H9 (cell line): ENCODE measurements at regions not wholly inside any gene's neighbourhood (a gene's known extent, or its start where the extent isn't known, plus 50 kb on each side); places are given as distances from the start of the nearest gene placed in this dataset.

Experiments
- DNase-seq: peaks from one replicate; pipeline ENCODE4 v3.0.0-alpha.2; 2017
- H2AFZ ChIP-seq: one replicate; pipeline ENCODE4 v1.6.1; 2013; ENCODE audit warnings: mild to moderate bottlenecking, low read length, control low read depth, moderate library complexity
- H2AK5ac ChIP-seq: 2 replicates; pipeline ENCODE4 v1.6.1; 2013; ENCODE audit warnings: low read length, control low read depth, mixed read lengths; ENCODE audit not compliant: insufficient read length
- H2BK120ac ChIP-seq: one replicate; pipeline ENCODE4 v1.6.1; 2013; ENCODE audit warnings: low read depth, mild to moderate bottlenecking, low read length, control low read depth, inconsistent platforms; ENCODE audit not compliant: poor library complexity, severe bottlenecking
- H2BK12ac ChIP-seq: 2 replicates; pipeline ENCODE4 v1.6.1; 2013; ENCODE audit warnings: low read length, control low read depth, mixed read lengths, low read depth; ENCODE audit not compliant: insufficient read length
- H2BK15ac ChIP-seq: 2 replicates; pipeline ENCODE4 v1.6.1; 2013; ENCODE audit warnings: low read depth, low read length, control low read depth
- H2BK20ac ChIP-seq: one replicate; pipeline ENCODE4 v1.6.1; 2013; ENCODE audit warnings: low read depth, mild to moderate bottlenecking, low read length, control low read depth, inconsistent platforms; ENCODE audit not compliant: poor library complexity, severe bottlenecking
- H2BK5ac ChIP-seq: 2 replicates; pipeline ENCODE4 v1.6.1; 2013; ENCODE audit warnings: low read length, control low read depth, mixed read lengths; ENCODE audit not compliant: insufficient read length
- H3K14ac ChIP-seq: 2 replicates; pipeline ENCODE4 v1.6.1; 2013; ENCODE audit warnings: low read length, control low read depth; ENCODE audit not compliant: insufficient read depth
- H3K18ac ChIP-seq: 2 replicates; pipeline ENCODE4 v1.6.1; 2013; ENCODE audit warnings: low read depth, mild to moderate bottlenecking, mixed read lengths, low read length, control low read depth; ENCODE audit not compliant: insufficient read length
- H3K23ac ChIP-seq: 2 replicates; pipeline ENCODE4 v1.6.1; 2013; ENCODE audit warnings: low read length, control low read depth, mixed read lengths, low read depth; ENCODE audit not compliant: insufficient read length
- H3K23me2 ChIP-seq: 2 replicates; pipeline ENCODE4 v1.6.1; 2013; ENCODE audit warnings: low read depth, mild to moderate bottlenecking, mixed read lengths, low read length, control low read depth; ENCODE audit not compliant: insufficient read length, poor library complexity, severe bottlenecking
- H3K27ac ChIP-seq: 2 replicates; pipeline ENCODE4 v1.5.1; 2013; ENCODE audit warnings: low read length, control low read depth, mixed read lengths, low read depth; ENCODE audit not compliant: insufficient read length
- H3K27me3 ChIP-seq: 2 replicates; pipeline ENCODE4 v1.6.1; 2013; ENCODE audit warnings: low read length, control low read depth, inconsistent platforms; ENCODE audit not compliant: insufficient read depth
- H3K4ac ChIP-seq: 2 replicates; pipeline ENCODE4 v1.6.1; 2013; ENCODE audit warnings: low read depth, mild to moderate bottlenecking, control low read depth, inconsistent platforms, low read length, moderate library complexity
- H3K4me1 ChIP-seq: 2 replicates; pipeline ENCODE4 v1.6.1; 2013; ENCODE audit warnings: low read length, control low read depth, inconsistent platforms; ENCODE audit not compliant: insufficient read depth
- H3K4me2 ChIP-seq: 2 replicates; pipeline ENCODE4 v1.6.1; 2013; ENCODE audit warnings: low read length, control low read depth, mixed read lengths; ENCODE audit not compliant: insufficient read length, insufficient read depth
- H3K56ac ChIP-seq: 2 replicates; pipeline ENCODE4 v1.6.1; 2013; ENCODE audit warnings: low read depth, mild to moderate bottlenecking, mixed read lengths, low read length, control low read depth; ENCODE audit not compliant: insufficient read length
- H3K79me1 ChIP-seq: 2 replicates; pipeline ENCODE4 v1.6.1; 2013; ENCODE audit warnings: low read depth, mild to moderate bottlenecking, moderate library complexity, low read length, control low read depth, inconsistent platforms; ENCODE audit not compliant: insufficient read depth, poor library complexity, severe bottlenecking
- H3K79me2 ChIP-seq: 2 replicates; pipeline ENCODE4 v1.6.1; 2013; ENCODE audit warnings: low read length, control low read depth, inconsistent platforms; ENCODE audit not compliant: insufficient read depth
- H3K9ac ChIP-seq: 2 replicates; pipeline ENCODE4 v1.6.1; 2013; ENCODE audit warnings: low read length, control low read depth, mixed read lengths; ENCODE audit not compliant: insufficient read length; ENCODE audit errors: extremely low read depth
- H3K9me3 ChIP-seq: one replicate; pipeline ENCODE4 v1.6.1; 2013; ENCODE audit warnings: low read depth, low read length, inconsistent platforms; ENCODE audit not compliant: control insufficient read depth
- H3T11ph ChIP-seq: one replicate; pipeline ENCODE4 v1.6.1; 2013; ENCODE audit warnings: mild to moderate bottlenecking, low read length, control low read depth, inconsistent platforms
- H4K20me1 ChIP-seq: one replicate; pipeline ENCODE4 v1.6.1; 2013; ENCODE audit not compliant: control insufficient read depth, insufficient read length, insufficient read depth
- H4K5ac ChIP-seq: 2 replicates; pipeline ENCODE4 v1.6.1; 2013; ENCODE audit warnings: low read depth, mild to moderate bottlenecking, mixed read lengths, low read length, control low read depth; ENCODE audit not compliant: insufficient read length
- H4K8ac ChIP-seq: replicated peaks from 2 replicates; pipeline ENCODE4 v1.6.1; 2013; ENCODE audit warnings: low read length, control low read depth, mixed read lengths, low read depth; ENCODE audit not compliant: insufficient read length
- H4K91ac ChIP-seq: 2 replicates; pipeline ENCODE4 v1.6.1; 2013; ENCODE audit warnings: low read depth, mild to moderate bottlenecking, moderate library complexity, mixed read lengths, low read length, control low read depth; ENCODE audit not compliant: insufficient read length
- H3K27ac Mint-ChIP-seq, 3 experiments: 2 replicates in 2 of 3; 3 replicates in 1 of 3; pipeline ENCODE4 v1.8.0; 2020 to 2021; ENCODE audit warnings: mixed read lengths in 3 of 3, mild to moderate bottlenecking in 1 of 3, moderate library complexity in 1 of 3
- H3K27me3 Mint-ChIP-seq: 2 replicates; pipeline ENCODE4 v1.8.0; 2021; ENCODE audit warnings: low read depth, mild to moderate bottlenecking, moderate library complexity, mixed read lengths
- H3K36me3 Mint-ChIP-seq, 3 experiments: 2 replicates in 2 of 3; 3 replicates in 1 of 3; pipeline ENCODE4 v1.8.0; 2020 to 2021; ENCODE audit warnings: low read depth in 3 of 3, mixed read lengths in 3 of 3; ENCODE audit not compliant: insufficient read depth in 1 of 3
- H3K4me1 Mint-ChIP-seq, 2 experiments: 2 replicates each; pipeline ENCODE4 v1.8.0; 2020; ENCODE audit warnings: mixed read lengths in 2 of 2
- H3K4me3 Mint-ChIP-seq, 2 experiments: 2 replicates in 1 of 2; 3 replicates in 1 of 2; pipeline ENCODE4 v1.8.0; 2020 to 2021; ENCODE audit warnings: mild to moderate bottlenecking in 2 of 2, mixed read lengths in 2 of 2, moderate library complexity in 1 of 2
- H3K9me3 Mint-ChIP-seq, 2 experiments: 2 replicates in 1 of 2; 3 replicates in 1 of 2; pipeline ENCODE4 v1.8.0; 2020; ENCODE audit warnings: mild to moderate bottlenecking in 2 of 2, mixed read lengths in 2 of 2, moderate library complexity in 1 of 2
- WGBS: extraction: QIAGEN DNeasy Blood & Tissue Kit; methylation state at CpG from one replicate; pipeline ENCODE4 v1.1.7; 2013; ENCODE audit warnings: missing lambda C conversion rate, low lambda C conversion rate, mixed read lengths; ENCODE audit not compliant: insufficient read length; ENCODE audit errors: extremely low coverage; 5-methylcytosine and 5-hydroxymethylcytosine counted together
- TF ChIP-seq, protein P1 (sequence below): fragments of 200-600 bp; sonication (generic); conservative IDR thresholded peaks from 3 replicates; pipeline ENCODE4 v1.8.0; 2021; ENCODE audit warnings: antibody characterized with exemption, mild to moderate bottlenecking

DNA sequence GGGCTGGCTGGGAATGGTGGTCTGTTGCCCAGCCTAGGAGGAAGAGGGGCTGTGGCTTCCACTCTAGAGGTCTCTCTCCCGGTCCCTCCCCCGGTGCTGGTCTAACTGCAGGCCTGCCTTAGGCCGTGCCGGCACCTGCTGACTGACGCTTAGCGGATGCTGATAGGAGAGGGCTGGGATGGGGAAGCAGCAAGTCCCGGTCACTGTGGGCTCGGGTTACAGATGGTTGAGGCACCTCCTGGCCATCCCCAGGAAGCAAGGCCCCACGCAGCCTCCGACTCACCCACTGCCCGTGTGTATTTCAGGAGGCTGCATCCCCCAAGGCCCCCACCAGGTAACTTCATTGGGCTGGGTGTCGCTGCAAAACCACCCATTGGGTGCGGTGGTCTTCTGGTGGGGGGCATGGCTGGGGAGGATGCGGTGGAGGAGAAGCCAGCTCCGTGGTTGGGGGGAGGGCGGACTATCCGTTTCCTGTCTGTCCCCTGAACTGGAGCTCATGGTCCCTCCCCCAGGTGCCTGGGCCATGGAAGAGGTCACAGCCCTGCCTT is 278.9 kb downstream of the SEC14L1 start:
- TF ChIP-seq, protein P1, sequence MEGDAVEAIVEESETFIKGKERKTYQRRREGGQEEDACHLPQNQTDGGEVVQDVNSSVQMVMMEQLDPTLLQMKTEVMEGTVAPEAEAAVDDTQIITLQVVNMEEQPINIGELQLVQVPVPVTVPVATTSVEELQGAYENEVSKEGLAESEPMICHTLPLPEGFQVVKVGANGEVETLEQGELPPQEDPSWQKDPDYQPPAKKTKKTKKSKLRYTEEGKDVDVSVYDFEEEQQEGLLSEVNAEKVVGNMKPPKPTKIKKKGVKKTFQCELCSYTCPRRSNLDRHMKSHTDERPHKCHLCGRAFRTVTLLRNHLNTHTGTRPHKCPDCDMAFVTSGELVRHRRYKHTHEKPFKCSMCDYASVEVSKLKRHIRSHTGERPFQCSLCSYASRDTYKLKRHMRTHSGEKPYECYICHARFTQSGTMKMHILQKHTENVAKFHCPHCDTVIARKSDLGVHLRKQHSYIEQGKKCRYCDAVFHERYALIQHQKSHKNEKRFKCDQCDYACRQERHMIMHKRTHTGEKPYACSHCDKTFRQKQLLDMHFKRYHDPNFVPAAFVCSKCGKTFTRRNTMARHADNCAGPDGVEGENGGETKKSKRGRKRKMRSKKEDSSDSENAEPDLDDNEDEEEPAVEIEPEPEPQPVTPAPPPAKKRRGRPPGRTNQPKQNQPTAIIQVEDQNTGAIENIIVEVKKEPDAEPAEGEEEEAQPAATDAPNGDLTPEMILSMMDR, result no peak
- no peaks in the 10 kb centered on the region for H3K27me3 Mint-ChIP-seq
- Histone ChIP-seq H3T11ph (no peak overlapping the region), H3K18ac (no peak overlapping the region), H3K4ac (no peak overlapping the region), H2BK20ac (no peak overlapping the region), H4K8ac (no peak overlapping the region), H3K56ac (no peak overlapping the region), H4K5ac (no peak overlapping the region), H3K14ac (no peak overlapping the region; the same call in 1 of the 2 replicates), H3K4me1 (peaks cover 18% of the 10 kb centered on the region; the same call in 1 of the 2 replicates), H2BK15ac (no peak overlapping the region), H3K9ac (no peak overlapping the region), H3K9me3 (no peaks in the 10 kb centered on the region), H2AFZ (no peak overlapping the region), H3K27me3 (no peaks in the 10 kb centered on the region), H2AK5ac (no peak overlapping the region), H3K79me2 (peaks cover 2% of the 10 kb centered on the region; the same call in 1 of the 2 replicates), H3K23me2 (no peaks in the 10 kb centered on the region), H2BK5ac (no peak overlapping the region), H3K23ac (no peak overlapping the region), H3K79me1 (no peaks in the 10 kb centered on the region), H3K27ac (no peak overlapping the region), H4K91ac (no peak overlapping the region), H3K4me2 (peak overlapping the region; percentile 11), H2BK120ac (no peak overlapping the region), H2BK12ac (no peak overlapping the region), H4K20me1 (peaks cover 5% of the 10 kb centered on the region)
- H3K36me3 Mint-ChIP-seq, result no peaks in the 10 kb centered on the region; a peak in 2 of 7 replicates
- H3K9me3 Mint-ChIP-seq, result no peaks in the 10 kb centered on the region
- peak overlapping the region in 1 of 3 experiments; percentile 89; a peak in 1 of 7 replicates for H3K27ac Mint-ChIP-seq
- WGBS, result no CpG with 5 or more reads among the region's 17 CpGs
- H3K4me3 Mint-ChIP-seq, result peak overlapping the region in 1 of 2 experiments; percentile 46; a peak in 1 of 5 replicates
- H3K4me1 Mint-ChIP-seq, result peaks cover 34 to 52% of the 10 kb centered on the region in 2 experiments
- peak; percentile 95 for DNase-seq
